HEK293 (cell line): ENCODE measurements at regions not wholly inside any gene's neighbourhood (a gene's known extent, or its start where the extent isn't known, plus 50 kb on each side); places are given as distances from the start of the nearest gene placed in this dataset.

Source experiments
- ZNF112 ChIP-seq: fragments of 450-650 bp; formaldehyde crosslinking; IDR thresholded peaks from 2 replicates; pipeline ENCODE4 v1.5.0; 2017; ENCODE audit warnings: missing biosample characterization, missing genetic modification characterization
- ZNF510 ChIP-seq: fragments of 450-650 bp; formaldehyde crosslinking; IDR thresholded peaks from 2 replicates; pipeline ENCODE4 v1.5.1; 2018; ENCODE audit warnings: mild to moderate bottlenecking, missing genetic modification characterization, missing biosample characterization; ENCODE audit not compliant: insufficient replicate concordance
- ZSCAN5A ChIP-seq: fragments of 450-650 bp; formaldehyde crosslinking; IDR thresholded peaks from 2 replicates; pipeline ENCODE4 v1.5.1; 2016; ENCODE audit warnings: missing biosample characterization, missing genetic modification characterization

GRCh38 chr12:40579687-40580086, 112.6 kb upstream of the CNTN1 start:
- TF ChIP-seq ZSCAN5A (no peak), ZNF510 (tag by site-specific recombination) (no peak), ZNF112 (tag by site-specific recombination) (no peak)
